Mucosa of descending colon (tissue), 3 donors: ENCODE measurements at regions not wholly inside any gene's neighbourhood (a gene's known extent, or its start where the extent isn't known, plus 50 kb on each side); places are given as distances from the start of the nearest gene placed in this dataset.

Experiments used
- ATAC-seq: fragments of 200-7000 bp; cut with Tn5 transposase; one replicate; pipeline ENCODE4 v1.9.1; 2020; ENCODE audit warnings: mild to moderate bottlenecking, moderate library complexity
- DNase-seq, 3 donors: peaks; one replicate each; pipeline ENCODE4 v3.0.0-alpha.2; 2020
- H3K36me3 ChIP-seq: fragments of 200-600 bp; one replicate; pipeline ENCODE4 v1.8.0; 2021; ENCODE audit warnings: low read depth, mild to moderate bottlenecking
- H3K4me1 ChIP-seq: fragments of 200-600 bp; one replicate; pipeline ENCODE4 v1.8.0; 2021; ENCODE audit warnings: low read depth, mild to moderate bottlenecking
- H3K4me3 ChIP-seq: fragments of 200-600 bp; one replicate; pipeline ENCODE4 v1.8.0; 2021; ENCODE audit warnings: mild to moderate bottlenecking
- H3K9me3 ChIP-seq: fragments of 200-600 bp; one replicate; pipeline ENCODE4 v1.8.0; 2021; ENCODE audit warnings: mild to moderate bottlenecking
- CTCF ChIP-seq: fragments of 200-600 bp; IDR thresholded peaks from one replicate; pipeline ENCODE4 v1.8.0; 2022; ENCODE audit warnings: antibody characterized with exemption, mild to moderate bottlenecking
- intact Hi-C, 2 donors: fragments of 100-400 bp; cut with DNase I in 1 of 2; cut with micrococcal nuclease in 1 of 2; formaldehyde crosslinking; loops; one replicate each; pipeline versions ENCODE4 v1.11.0 to v1.11.1; 2022; cut with DNase I, micrococcal nuclease
- donor health status: DM: no; HTN: no; CAD: no; lungs with moderate emphysema.
- donor health status: DM: no; HTN: no; CAD: no.
- donor health status: DM: no; HTN: yes; CAD: no.

- no peak for ATAC-seq
- H3K36me3 ChIP-seq = no peaks in the 10 kb centered on the region
- no peak for TF ChIP-seq CTCF
- DNase-seq = no peak
- intact Hi-C loops = no loop called here
- H3K4me3 ChIP-seq = no peak overlapping the region
- no peaks in the 10 kb centered on the region for H3K4me1 ChIP-seq
- no peaks in the 10 kb centered on the region for H3K9me3 ChIP-seq
Observed at GRCh38 chr19:29429581-29429980, 96.2 kb upstream of the VSTM2B start.

GRCh38 chr19:29431332-29431731, 94.5 kb upstream of the VSTM2B start:
- intact Hi-C loops = no loop called here
- TF ChIP-seq CTCF = no peak

DNA sequence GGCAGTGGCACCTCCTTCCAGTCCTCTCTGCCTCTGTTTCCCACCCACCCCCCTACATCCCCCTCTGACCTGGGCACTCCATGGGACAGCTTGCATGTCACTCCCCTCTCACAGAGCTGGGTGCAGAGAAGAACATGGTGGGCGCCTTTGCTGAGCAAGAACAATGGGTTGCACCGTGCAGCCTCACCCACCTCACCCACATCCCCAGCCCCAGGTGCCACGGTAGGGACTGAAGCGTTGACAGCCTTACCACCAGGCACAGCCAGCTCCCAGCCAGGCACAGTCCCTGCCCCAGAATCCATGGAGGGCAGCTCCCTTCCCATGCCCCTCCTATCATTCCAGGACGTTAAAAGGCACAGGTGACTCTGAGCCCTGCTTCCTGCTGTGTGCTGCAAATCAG, 93.1 kb upstream of the VSTM2B start:
- DNase-seq = no peak
- Histone ChIP-seq H3K9me3 (no peaks in the 10 kb centered on the region), H3K36me3 (no peaks in the 10 kb centered on the region), H3K4me1 (no peaks in the 10 kb centered on the region), H3K4me3 (no peak overlapping the region)
- intact Hi-C loops = no loop called here
- TF ChIP-seq CTCF = no peak
- ATAC-seq = no peak

More at GRCh38 chr19:29431332-29431731, 94.5 kb upstream of the VSTM2B start:
- no peak overlapping the region for H3K4me3 ChIP-seq
- H3K36me3 ChIP-seq = no peaks in the 10 kb centered on the region
- ATAC-seq = no peak
- H3K4me1 ChIP-seq = no peaks in the 10 kb centered on the region
- DNase-seq = no peak
- no peaks in the 10 kb centered on the region for H3K9me3 ChIP-seq

- Histone ChIP-seq H3K9me3 (peaks cover 8% of the 10 kb centered on the region), H3K4me1 (no peaks in the 10 kb centered on the region), H3K4me3 (no peak overlapping the region), H3K36me3 (no peaks in the 10 kb centered on the region)
- ATAC-seq = no peak
- no peak for TF ChIP-seq CTCF
- DNase-seq = no peak
- intact Hi-C loops = no loop called here
Observed at GRCh38 chr19:29436591-29437103, 89.1 kb upstream of the VSTM2B start.

GRCh38 chr19:29439021-29439420, 86.8 kb upstream of the VSTM2B start:
- intact Hi-C loops = no loop called here
- peaks cover 8% of the 10 kb centered on the region for H3K9me3 ChIP-seq
- ATAC-seq = no peak
- H3K4me1 ChIP-seq = no peaks in the 10 kb centered on the region
- TF ChIP-seq CTCF = no peak
- no peak for DNase-seq
- H3K4me3 ChIP-seq = no peak overlapping the region
- no peaks in the 10 kb centered on the region for H3K36me3 ChIP-seq
